ENCODE measurements at regions not wholly inside any gene's neighbourhood (a gene's known extent, or its start where the extent isn't known, plus 50 kb on each side); places are given as distances from the start of the nearest gene placed in this dataset.

- TF ChIP-seq EZH2 (IDR thresholded peaks at IDR 0.05; ENCODE audit: low read length) = no peak
- peak in 1 of 3 experiments; percentile 55 for TF ChIP-seq CTCF (optimal IDR thresholded peaks at IDR 0.05 in 1 of 3, IDR thresholded peaks at IDR 0.05 in 1 of 3, conservative IDR thresholded peaks at IDR 0.05 in 1 of 3; ENCODE audit: extremely low read depth in 1 of 3, insufficient read depth in 2 of 3, low read length in 3 of 3)
Observed at GRCh38 chr6:153553627-153554026, 422.5 kb upstream of the RGS17 start.

Data from keratinocyte (primary cell).